K562 (cell line): ENCODE measurements at regions not wholly inside any gene's neighbourhood (a gene's known extent, or its start where the extent isn't known, plus 50 kb on each side); places are given as distances from the start of the nearest gene placed in this dataset.

ENCODE experiments used
- ATAC-seq: fragments of 200-7000 bp; cut with Tn5 transposase; 3 replicates; pipeline ENCODE4 v1.9.1; 2020; ENCODE audit warnings: moderate library complexity
- BruUV-seq: library from RNA; stranded (reverse); fragments of 400-500 nt; replicated peaks from 2 replicates; lab custom pipeline; 2021; lab: Mats Ljungman, UMichigan
- CTCF ChIA-PET: fragments of 300-600 bp; formaldehyde crosslinking; extraction: SDS; loops from one replicate; lab custom pipeline; 2021; ENCODE audit warnings: low intra/inter-chr PET ratio; lab: Yijun Ruan, JAX
- POLR2A ChIA-PET: fragments of 300-600, 350-650 bp; sonication (Branson Sonifier 250); formaldehyde crosslinking; extraction: SDS; loops from one replicate; lab custom pipeline; 2021; ENCODE audit warnings: antibody characterized with exemption, inconsistent platforms; lab: Yijun Ruan, JAX
- DNase-seq, 4 experiments: peaks; one replicate each; pipeline versions ENCODE4 v3.0.0 to v3.0.0-alpha.2; 2011 to 2018; ENCODE audit warnings: low spot score in 3 of 4, mixed read lengths in 3 of 4; ENCODE audit errors: extremely low read depth in 1 of 4
- FAIRE-seq: peaks from 2 replicates; lab custom pipeline; 2011; peaks lifted over from hg19 to GRCh38; lab: Jason Lieb, UNC
- H2AFZ ChIP-seq: 2 replicates; pipeline ENCODE4 v1.6.0; 2011; ENCODE audit warnings: low read depth, low read length, control low read depth, inconsistent platforms
- H3K27ac ChIP-seq: fragments of 200-600 bp; 3 replicates; pipeline ENCODE4 v1.8.0; 2011; ENCODE audit warnings: low read depth, mild to moderate bottlenecking, control low read depth, inconsistent platforms, low read length, moderate library complexity, mixed read lengths; ENCODE audit errors: extremely low read depth
- H3K27me3 ChIP-seq, 2 experiments: fragments of 300-600 bp in 1 of 2; 2 replicates in 1 of 2; 3 replicates in 1 of 2; pipeline versions ENCODE4 v1.6.0 to v1.8.0; 2011; ENCODE audit warnings: inconsistent platforms in 2 of 2, low read length in 2 of 2, mild to moderate bottlenecking in 1 of 2, mixed read lengths in 1 of 2, moderate library complexity in 1 of 2; ENCODE audit not compliant: control insufficient read depth in 2 of 2, insufficient read depth in 2 of 2
- H3K36me3 ChIP-seq: fragments of 300-600 bp; 3 replicates; pipeline ENCODE4 v1.8.0; 2011; ENCODE audit warnings: mild to moderate bottlenecking, low read length, inconsistent platforms; ENCODE audit not compliant: control insufficient read depth, insufficient read depth
- H3K4me1 ChIP-seq, 2 experiments: fragments of 200-600 bp in 1 of 2; replicated peaks in 1 of 2; 2 replicates in 1 of 2; 3 replicates in 1 of 2; pipeline versions ENCODE4 v1.5.1 to v1.8.0; 2011; ENCODE audit warnings: inconsistent platforms in 2 of 2, low read length in 2 of 2, mild to moderate bottlenecking in 1 of 2, mixed read lengths in 1 of 2, moderate library complexity in 1 of 2; ENCODE audit not compliant: control insufficient read depth in 2 of 2, insufficient read depth in 2 of 2
- H3K4me2 ChIP-seq: 2 replicates; pipeline ENCODE4 v1.6.1; 2011; ENCODE audit warnings: low read length, control low read depth, inconsistent platforms, mixed read lengths; ENCODE audit not compliant: insufficient read depth
- H3K4me3 ChIP-seq: fragments of 200-600 bp; sonication (generic), shearing (Covaris generic); 2 replicates; pipeline ENCODE4 v1.5.1; 2016; ENCODE audit warnings: control low read depth, inconsistent platforms
- H3K79me2 ChIP-seq: fragments of 200-600 bp; 3 replicates; pipeline ENCODE4 v1.8.0; 2011; ENCODE audit warnings: low read length, inconsistent platforms; ENCODE audit not compliant: control insufficient read depth, insufficient read depth
- H3K9ac ChIP-seq, 2 experiments: 2 replicates each; pipeline versions ENCODE4 v1.6.0 to v1.6.1; 2011; ENCODE audit warnings: low read depth in 2 of 2, low read length in 2 of 2, control low read depth in 1 of 2, inconsistent platforms in 1 of 2, mild to moderate bottlenecking in 1 of 2, mixed read lengths in 1 of 2; ENCODE audit not compliant: insufficient read depth in 1 of 2
- H3K9me1 ChIP-seq: one replicate; pipeline ENCODE4 v1.6.0; 2011; ENCODE audit warnings: inconsistent platforms, mild to moderate bottlenecking, low read length, moderate library complexity; ENCODE audit not compliant: control insufficient read depth, insufficient read depth
- H3K9me3 ChIP-seq: replicated peaks from 2 replicates; pipeline ENCODE4 v1.5.1; 2011; ENCODE audit warnings: low read depth, low read length, inconsistent platforms; ENCODE audit not compliant: control insufficient read depth, insufficient read depth
- H4K20me1 ChIP-seq: replicated peaks from 2 replicates; pipeline ENCODE4 v1.6.1; 2011; ENCODE audit warnings: low read length, inconsistent platforms, mixed read lengths; ENCODE audit not compliant: control insufficient read depth, insufficient read depth
- CBX1 ChIP-seq: sonication (generic); IDR thresholded peaks from 2 replicates; pipeline ENCODE4 v1.6.1; 2016; ENCODE audit warnings: antibody characterized with exemption, low read depth, mild to moderate bottlenecking
- CBX3 ChIP-seq, 2 experiments: IDR thresholded peaks; 1 replicate in 1 of 2; 2 replicates in 1 of 2; pipeline ENCODE4 v1.6.1; 2012; ENCODE audit warnings: inconsistent platforms in 2 of 2, low read length in 2 of 2, borderline replicate concordance in 1 of 2, control low read depth in 1 of 2
- CREBBP ChIP-seq: IDR thresholded peaks from one replicate; pipeline ENCODE4 v1.6.1; 2012; ENCODE audit warnings: low read depth, mild to moderate bottlenecking, control low read depth, inconsistent platforms, low read length
- HMG20A ChIP-seq: fragments of 450-650 bp; formaldehyde crosslinking; conservative IDR thresholded peaks from 2 replicates; pipeline ENCODE4 v1.4.0; 2020; ENCODE audit warnings: mild to moderate bottlenecking, mixed read lengths
- MAFG ChIP-seq: fragments of 450-650 bp; conservative IDR thresholded peaks from 2 replicates; pipeline ENCODE4 v1.6.1; 2016; ENCODE audit warnings: missing genetic modification characterization, missing compliant biosample characterization
- MTA3 ChIP-seq: fragments of 450-650 bp; formaldehyde crosslinking; IDR thresholded peaks from 2 replicates; pipeline ENCODE4 v1.6.1; 2017; ENCODE audit warnings: mild to moderate bottlenecking, borderline replicate concordance
- RAD51 ChIP-seq: fragments of 450-650 bp; IDR thresholded peaks from 2 replicates; pipeline ENCODE4 v1.7.1; 2016; ENCODE audit warnings: low read depth, mild to moderate bottlenecking, borderline replicate concordance
- SMC3 ChIP-seq: conservative IDR thresholded peaks from 2 replicates; pipeline ENCODE4 v1.6.1; 2011; ENCODE audit warnings: low read depth, low read length, improper control_type of control experiment; ENCODE audit not compliant: insufficient read depth
- SP2 ChIP-seq: IDR thresholded peaks from 2 replicates; pipeline ENCODE4 v1.6.1; 2011; ENCODE audit warnings: mild to moderate bottlenecking, low read depth, low read length, moderate library complexity; ENCODE audit not compliant: poor library complexity, severe bottlenecking; ENCODE audit errors: extremely low read depth
- TAL1 ChIP-seq: fragments of 450-650 bp; IDR thresholded peaks from 2 replicates; pipeline ENCODE4 v1.6.1; 2016; ENCODE audit warnings: mild to moderate bottlenecking
- ZBTB17 ChIP-seq: fragments of 450-650 bp; formaldehyde crosslinking; IDR thresholded peaks from 2 replicates; pipeline ENCODE4 v1.4.0; 2020; ENCODE audit warnings: mild to moderate bottlenecking
- ZC3H8 ChIP-seq: fragments of 450-650 bp; IDR thresholded peaks from 2 replicates; pipeline ENCODE4 v1.6.1; 2017
- ZNF175 ChIP-seq: fragments of 200-800 bp; sonication (Bioruptor generic); IDR thresholded peaks from 2 replicates; pipeline ENCODE4 v1.6.1; 2016; ENCODE audit warnings: low read depth, mild to moderate bottlenecking, missing genetic modification characterization, missing compliant biosample characterization
- ZNF3 ChIP-seq: fragments of 250-450 bp; sonication (Bioruptor Pico); IDR thresholded peaks from 2 replicates; pipeline ENCODE4 v1.5.0; 2021; ENCODE audit warnings: mild to moderate bottlenecking, moderate library complexity
- ZNF384 ChIP-seq: IDR thresholded peaks from 2 replicates; pipeline ENCODE4 v1.6.1; 2012; ENCODE audit warnings: low read depth, low read length, improper control_type of control experiment
- WGBS: fragments of 100-300 bp; shearing (Covaris generic); methylation state at CpG from one replicate; pipeline ENCODE4 v1.1.6; 2016; ENCODE audit warnings: low coverage, mixed read lengths; ENCODE audit not compliant: insufficient coverage; ENCODE audit errors: missing lambda C conversion rate; 5-methylcytosine and 5-hydroxymethylcytosine counted together
- in situ Hi-C: fragments of 300-500 bp; cut with MboI; formaldehyde crosslinking; loops from 4 replicates; pipeline ENCODE4 v1.15.0; 2018; ENCODE audit warnings: inconsistent platforms, mixed read lengths
- intact Hi-C: fragments of 100-400 bp; cut with micrococcal nuclease; formaldehyde crosslinking; loops from 2 replicates; pipeline ENCODE4 v1.14.2; 2022
- TF ChIP-seq, protein P1 (sequence below), 2 experiments: fragments of 450-650 bp; conservative IDR thresholded peaks; 2 replicates each; pipeline ENCODE4 v1.6.1; 2017; ENCODE audit warnings: mild to moderate bottlenecking in 2 of 2, moderate library complexity in 2 of 2

DNA sequence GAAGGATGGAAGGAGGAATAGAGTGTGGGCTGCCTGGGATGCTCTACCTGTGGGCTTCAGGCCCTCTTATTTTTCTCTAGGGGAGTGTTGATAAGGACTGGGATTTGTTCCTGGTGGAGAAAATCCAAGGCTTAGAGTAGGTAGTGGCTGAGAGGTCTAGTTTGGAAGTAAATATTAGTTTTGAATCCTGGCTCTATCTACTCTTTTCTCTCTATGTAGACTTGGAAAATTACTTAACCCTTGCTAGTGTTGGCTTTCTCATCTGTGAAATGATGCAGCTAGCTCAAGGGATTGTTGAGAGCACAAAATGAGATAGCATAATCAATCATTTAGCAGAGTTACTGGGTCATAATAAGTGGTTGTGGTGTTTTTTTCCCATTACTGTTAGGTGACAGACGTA, 102.7 kb upstream of the MLIP start:
- no peaks in the 10 kb centered on the region for H3K9me3 ChIP-seq
- no peak for DNase-seq
- H4K20me1 ChIP-seq = no peaks in the 10 kb centered on the region
- no peak overlapping the region for H3K4me2 ChIP-seq
- POLR2A ChIA-PET = no interaction called here
- no peaks in the 10 kb centered on the region for H3K79me2 ChIP-seq
- no peak overlapping the region for H3K27ac ChIP-seq
- H3K9ac ChIP-seq = no peak overlapping the region
- TF ChIP-seq SMC3 (no peak), CBX1 (no peak), CREBBP (no peak), ZNF3 (no peak), MTA3 (no peak), ZNF384 (no peak), RAD51 (no peak), MAFG (tag) (no peak), HMG20A (CRISPR knock-in tag) (no peak), SP2 (no peak), CBX3 (IDR thresholded peaks at IDR 0.05; ENCODE audit: borderline replicate concordance in 1 of 2, low read length in 2 of 2) (no peak), ZNF175 (CRISPR knock-in tag) (no peak), ZBTB17 (no peak), TAL1 (no peak), ZC3H8 (no peak)
- TF ChIP-seq, protein P1, sequence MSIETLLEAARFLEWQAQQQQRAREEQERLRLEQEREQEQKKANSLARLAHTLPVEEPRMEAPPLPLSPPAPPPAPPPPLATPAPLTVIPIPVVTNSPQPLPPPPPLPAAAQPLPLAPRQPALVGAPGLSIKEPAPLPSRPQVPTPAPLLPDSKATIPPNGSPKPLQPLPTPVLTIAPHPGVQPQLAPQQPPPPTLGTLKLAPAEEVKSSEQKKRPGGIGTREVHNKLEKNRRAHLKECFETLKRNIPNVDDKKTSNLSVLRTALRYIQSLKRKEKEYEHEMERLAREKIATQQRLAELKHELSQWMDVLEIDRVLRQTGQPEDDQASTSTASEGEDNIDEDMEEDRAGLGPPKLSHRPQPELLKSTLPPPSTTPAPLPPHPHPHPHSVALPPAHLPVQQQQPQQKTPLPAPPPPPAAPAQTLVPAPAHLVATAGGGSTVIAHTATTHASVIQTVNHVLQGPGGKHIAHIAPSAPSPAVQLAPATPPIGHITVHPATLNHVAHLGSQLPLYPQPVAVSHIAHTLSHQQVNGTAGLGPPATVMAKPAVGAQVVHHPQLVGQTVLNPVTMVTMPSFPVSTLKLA (conservative IDR thresholded peaks at IDR 0.05) = no peak
- TF ChIP-seq, all 486 proteins: peak for 0
- no TSS peak for BruUV-seq
- no peak for ATAC-seq
- Histone ChIP-seq H3K4me1 (no peaks in the 10 kb centered on the region), H3K36me3 (no peaks in the 10 kb centered on the region), H2AFZ (no peak overlapping the region), H3K4me3 (no peak overlapping the region), H3K9me1 (no peaks in the 10 kb centered on the region), H3K27me3 (no peaks in the 10 kb centered on the region)
- in situ Hi-C loops = no loop called here
- intact Hi-C loops = no loop called here
- CTCF ChIA-PET = no interaction called here
- 0% methylated on average over 1 of the region's 1 CpG for WGBS
- no peak for FAIRE-seq
